ENCODE measurements at regions not wholly inside any gene's neighbourhood (a gene's known extent, or its start where the extent isn't known, plus 50 kb on each side); places are given as distances from the start of the nearest gene placed in this dataset.
"Not testable (repeated sequence)": the region's sequence is repeated elsewhere in the genome, so short reads cannot be mapped to it uniquely, and the experiment has no call there.

DNA sequence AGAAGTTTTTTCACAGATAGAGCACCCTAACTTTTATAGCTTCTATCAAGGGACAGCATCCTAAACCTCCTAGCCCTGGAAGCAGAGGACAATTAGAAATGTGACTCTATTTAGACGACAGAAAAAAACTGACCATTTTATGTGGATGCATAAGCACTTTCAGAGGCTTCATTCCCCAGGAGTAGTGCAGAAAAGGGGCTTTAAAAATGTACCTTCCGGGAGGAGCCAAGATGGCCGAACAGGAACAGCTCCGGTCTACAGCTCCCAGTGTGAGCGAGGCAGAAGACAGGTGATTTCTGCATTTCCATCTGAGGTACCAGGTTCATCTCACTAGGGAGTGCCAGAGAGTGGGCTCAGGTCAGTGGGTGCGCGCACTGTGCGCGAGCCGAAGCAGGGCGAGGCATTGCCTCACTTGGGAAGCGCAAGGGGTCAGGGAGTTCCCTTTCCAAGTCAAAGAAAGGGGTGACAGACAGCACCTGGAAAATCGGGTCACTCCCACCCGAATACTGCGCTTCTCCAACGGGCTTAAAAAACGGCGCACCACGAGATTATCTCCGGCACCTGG lies 416.4 kb upstream of the C1orf87 start:
- not testable (repeated sequence) for DNase-seq

- DNase-seq, result no peak
These were observed 415.3 kb upstream of the C1orf87 start for GRCh38 chr1:60488847-60489246.

GRCh38 chr1:60487565-60488345 lies 414.2 kb upstream of the C1orf87 start:
- no peak for DNase-seq

GRCh38 chr1:60483509-60483908 lies 409.9 kb upstream of the C1orf87 start:
- DNase-seq, result no peak

- no peak for DNase-seq
These were observed 396.7 kb upstream of the C1orf87 start for GRCh38 chr1:60470246-60470645.

GRCh38 chr1:60463786-60464185 lies 390.2 kb upstream of the C1orf87 start:
- DNase-seq, result no peak

DNA sequence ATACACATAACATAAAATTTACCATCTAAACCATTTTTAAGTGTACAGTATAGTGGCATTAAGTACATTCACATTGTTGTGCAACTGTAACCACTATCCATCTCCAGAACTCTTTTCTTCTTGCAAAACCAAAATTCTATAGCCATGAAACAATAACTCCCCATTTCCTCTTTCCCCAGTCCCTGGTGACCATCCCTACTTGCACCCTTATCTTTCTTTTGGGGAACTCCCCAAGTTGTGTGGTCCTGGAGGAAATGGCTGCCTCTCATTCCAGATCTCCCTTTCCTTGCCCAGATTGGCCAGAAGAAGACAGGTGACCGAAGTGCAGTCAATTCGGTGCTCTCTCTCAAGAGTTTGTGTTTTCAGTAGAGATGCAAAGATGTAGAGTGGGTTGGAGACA lies 389.6 kb upstream of the C1orf87 start:
- no peak for DNase-seq

- DNase-seq, result no peak
These were observed 388.5 kb upstream of the C1orf87 start for GRCh38 chr1:60461925-60462595.

GRCh38 chr1:60458111-60458510 lies 384.5 kb upstream of the C1orf87 start:
- no peak for DNase-seq

- DNase-seq, result no peak
These were observed 376.3 kb upstream of the C1orf87 start for GRCh38 chr1:60449876-60450275.

DNA sequence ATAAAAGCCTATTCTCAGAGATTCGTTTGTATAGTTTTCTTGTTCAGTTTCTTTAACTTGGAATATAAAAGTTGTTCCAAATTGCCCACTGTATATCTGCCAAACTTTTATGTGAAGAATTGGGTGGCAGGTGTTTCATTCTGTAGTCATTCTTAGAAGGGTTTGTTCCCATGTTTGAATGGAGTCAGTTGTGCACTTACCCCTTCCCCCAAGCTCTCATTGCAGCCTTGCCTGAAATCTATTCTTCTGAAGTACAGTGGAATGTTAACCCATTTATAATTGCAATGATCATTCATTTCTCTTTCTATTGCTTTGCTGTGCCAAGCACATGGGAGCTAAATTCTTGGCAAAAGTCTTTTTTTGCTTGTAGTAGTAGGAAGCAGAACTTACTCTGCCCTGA lies 375.3 kb upstream of the C1orf87 start:
- DNase-seq, result no peak

- no peak for DNase-seq
These were observed 371.1 kb upstream of the C1orf87 start for GRCh38 chr1:60444680-60445079.

- no peak for DNase-seq
These were observed 362.6 kb upstream of the C1orf87 start for GRCh38 chr1:60436186-60436585.

DNA sequence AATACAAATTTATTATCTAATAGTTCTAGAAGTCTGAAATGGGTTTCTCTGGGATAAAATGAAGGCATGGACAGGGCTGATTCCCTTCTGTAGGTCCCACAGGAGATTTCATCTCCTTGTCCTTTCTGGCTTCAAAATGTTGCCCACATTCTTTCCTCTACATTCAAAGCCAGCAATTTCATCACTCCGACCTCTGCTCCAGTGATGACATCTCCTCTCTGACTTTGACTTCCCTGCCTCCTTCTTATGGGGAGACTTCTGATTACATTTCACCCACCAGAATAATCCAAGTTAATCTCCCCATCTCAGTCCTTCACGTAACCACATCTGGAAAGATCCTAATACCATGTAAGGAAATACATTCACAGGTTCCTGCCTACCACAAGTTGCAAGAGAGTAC lies 358.0 kb upstream of the C1orf87 start:
- DNase-seq, result no peak

DNA sequence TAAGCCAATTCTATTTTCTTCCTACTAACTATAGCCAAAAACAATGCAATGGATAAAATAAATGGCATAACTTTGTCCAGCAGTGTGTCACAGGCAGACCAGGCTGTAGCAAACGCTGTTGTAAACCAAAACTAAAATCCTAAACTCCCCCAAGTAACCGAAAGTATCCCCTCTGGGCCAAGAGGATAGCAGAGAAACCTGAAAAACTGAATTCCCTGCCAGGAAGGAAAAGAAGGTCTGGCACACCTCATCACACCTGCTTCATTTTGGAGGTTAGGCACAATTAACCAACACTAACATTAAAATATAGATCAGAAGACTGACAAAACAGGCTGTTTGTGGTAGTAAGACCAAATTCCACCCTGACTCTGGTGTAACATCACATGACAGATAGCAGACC lies 356.8 kb upstream of the C1orf87 start:
- DNase-seq, result no peak

DNA sequence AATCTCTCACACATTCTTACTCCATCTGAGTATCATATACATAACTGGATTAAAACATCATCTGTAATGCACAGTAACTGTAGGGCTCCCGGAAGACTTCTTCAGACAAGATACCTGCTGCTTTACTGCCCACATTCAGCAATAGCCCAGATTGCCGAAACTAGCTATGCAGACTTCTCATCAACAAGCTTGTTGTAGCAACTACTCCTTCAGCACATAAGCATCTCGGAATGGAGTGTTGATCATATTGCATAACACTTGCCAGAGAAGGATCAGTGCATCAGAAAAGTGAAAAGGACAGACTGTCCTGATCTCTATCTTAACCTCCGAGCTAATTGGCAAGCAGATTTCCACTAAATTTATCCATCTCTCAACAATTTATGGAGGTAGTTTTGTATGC lies 354.6 kb upstream of the C1orf87 start:
- DNase-seq, result no peak

GRCh38 chr1:60427701-60428100 lies 354.1 kb upstream of the C1orf87 start:
- no peak for DNase-seq

GRCh38 chr1:60427194-60427593 lies 353.6 kb upstream of the C1orf87 start:
- no peak for DNase-seq

GRCh38 chr1:60425528-60425927 lies 352.0 kb upstream of the C1orf87 start:
- no peak for DNase-seq

- no peak for DNase-seq
These were observed 349.7 kb upstream of the C1orf87 start for GRCh38 chr1:60423146-60423780.

DNA sequence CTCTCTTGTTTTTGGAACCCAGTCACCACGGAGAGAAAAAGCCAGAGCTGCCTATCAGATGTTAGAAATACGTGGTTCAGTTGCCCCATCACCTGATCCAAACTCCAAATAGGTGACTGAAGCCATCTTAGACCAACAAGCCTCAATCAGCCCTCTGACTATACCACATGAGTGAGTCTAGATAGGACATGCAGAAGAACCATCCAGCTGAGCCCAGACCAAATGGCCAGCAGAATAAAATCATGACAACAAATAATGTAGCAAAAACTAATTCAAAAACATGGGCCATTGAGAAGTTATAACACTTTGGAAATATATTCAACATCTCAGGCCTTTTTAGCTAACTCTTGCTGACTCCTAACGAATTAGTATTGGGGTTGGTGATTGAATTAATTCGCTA lies 348.4 kb upstream of the C1orf87 start:
- no peak for DNase-seq

- DNase-seq, result no peak
These were observed 345.5 kb upstream of the C1orf87 start for GRCh38 chr1:60419023-60419422.

GRCh38 chr1:60415696-60416095 lies 342.1 kb upstream of the C1orf87 start:
- DNase-seq, result no peak

- no peak for DNase-seq
These were observed 339.5 kb upstream of the C1orf87 start for GRCh38 chr1:60413091-60413490.
